ENCODE measurements at regions not wholly inside any gene's neighbourhood (a gene's known extent, or its start where the extent isn't known, plus 50 kb on each side); places are given as distances from the start of the nearest gene placed in this dataset.

GRCh38 chr5:123718238-123718637 is 206.3 kb downstream of the CSNK1G3 start:
- H3K4me1 ChIP-seq (replicated peaks in 1 of 2; ENCODE audit: control insufficient read depth in 2 of 2, insufficient read depth in 2 of 2, low read length in 2 of 2), result no peaks in the 10 kb centered on the region
- CTCF ChIA-PET (ENCODE audit: low intra/inter-chr PET ratio), result no interaction called here
- no peaks in the 10 kb centered on the region for H3K27me3 ChIP-seq (ENCODE audit: control insufficient read depth in 2 of 2, insufficient read depth in 2 of 2, low read length in 2 of 2)
- no TSS peak for BruUV-seq (replicated peaks)
- POLR2A ChIA-PET, result no interaction called here
- no peak overlapping the region for H3K9ac ChIP-seq (ENCODE audit: insufficient read depth in 1 of 2, low read depth in 2 of 2, low read length in 2 of 2)
- no peaks in the 10 kb centered on the region for H3K9me3 ChIP-seq (replicated peaks; ENCODE audit: control insufficient read depth, insufficient read depth, low read depth, low read length)
- no peaks in the 10 kb centered on the region for H3K9me1 ChIP-seq (ENCODE audit: control insufficient read depth, insufficient read depth, low read length)
- ATAC-seq (no peak), FAIRE-seq (no peak), DNase-seq (ENCODE audit: extremely low read depth in 1 of 4, low spot score in 3 of 4) (no peak)
- intact Hi-C loops (cut with micrococcal nuclease) (no loop called here), in situ Hi-C loops (cut with MboI) (no loop called here)
- no peak overlapping the region for H3K4me3 ChIP-seq
- TF ChIP-seq MECOM (CRISPR knock-in tag; IDR thresholded peaks at IDR 0.05), result no peak
- TF ChIP-seq RBBP5 (IDR thresholded peaks at IDR 0.05; ENCODE audit: borderline replicate concordance, insufficient read depth, low read length, poor library complexity, severe bottlenecking), result no peak
- no peak for TF ChIP-seq NFIC (IDR thresholded peaks at IDR 0.05)
- no peak for TF ChIP-seq CBX5 (IDR thresholded peaks at IDR 0.05; ENCODE audit: borderline replicate concordance, low read depth)
- TF ChIP-seq FIP1L1 (IDR thresholded peaks at IDR 0.05; ENCODE audit: low read depth, low read length, poor library complexity, severe bottlenecking), result no peak
- no peak for TF ChIP-seq GABPB2 (CRISPR knock-in tag; conservative IDR thresholded peaks at IDR 0.05)
- TF ChIP-seq ZNF589 (CRISPR knock-in tag; IDR thresholded peaks at IDR 0.05; ENCODE audit: low read depth), result no peak
- no peak for TF ChIP-seq ZNF778 (CRISPR knock-in tag; IDR thresholded peaks at IDR 0.05)
- TF ChIP-seq ADNP (tag; IDR thresholded peaks at IDR 0.05), result no peak
- no peak for TF ChIP-seq ZSCAN29 (IDR thresholded peaks at IDR 0.05)
- no peak for TF ChIP-seq ZNF121 (CRISPR knock-in tag; conservative IDR thresholded peaks at IDR 0.05)
- no peak for TF ChIP-seq ZNF253 (CRISPR knock-in tag; conservative IDR thresholded peaks at IDR 0.05)
- no peak for TF ChIP-seq PCBP1 (IDR thresholded peaks at IDR 0.05; ENCODE audit: low read depth, low read length, poor library complexity, severe bottlenecking)
- TF ChIP-seq SP2 (IDR thresholded peaks at IDR 0.05; ENCODE audit: extremely low read depth, low read depth, low read length, poor library complexity, severe bottlenecking), result no peak
- no peak for TF ChIP-seq ZNF668 (CRISPR knock-in tag; IDR thresholded peaks at IDR 0.05)
- no peak for TF ChIP-seq FOXM1 (IDR thresholded peaks at IDR 0.05; ENCODE audit: low read depth)
- no peak for TF ChIP-seq FOXM1 (CRISPR knock-in tag; IDR thresholded peaks at IDR 0.05; ENCODE audit: low read depth)
- no peaks in the 10 kb centered on the region for H3K79me2 ChIP-seq (ENCODE audit: control insufficient read depth, insufficient read depth, low read length)
- H3K36me3 ChIP-seq (ENCODE audit: control insufficient read depth, insufficient read depth, low read length), result no peaks in the 10 kb centered on the region
- H2AFZ ChIP-seq (ENCODE audit: low read depth, low read length), result no peak overlapping the region
- H3K27ac ChIP-seq (ENCODE audit: extremely low read depth, low read depth, low read length), result no peak overlapping the region
- H4K20me1 ChIP-seq (replicated peaks; ENCODE audit: control insufficient read depth, insufficient read depth, low read length), result no peaks in the 10 kb centered on the region
- H3K4me2 ChIP-seq (ENCODE audit: insufficient read depth, low read length), result no peak overlapping the region
- 5% methylated on average over 1 of the region's 1 CpG for WGBS (ENCODE audit: insufficient coverage, low coverage, missing lambda C conversion rate)

All from K562 (cell line).